ENCODE measurements at regions not wholly inside any gene's neighbourhood (a gene's known extent, or its start where the extent isn't known, plus 50 kb on each side); places are given as distances from the start of the nearest gene placed in this dataset.

DNA sequence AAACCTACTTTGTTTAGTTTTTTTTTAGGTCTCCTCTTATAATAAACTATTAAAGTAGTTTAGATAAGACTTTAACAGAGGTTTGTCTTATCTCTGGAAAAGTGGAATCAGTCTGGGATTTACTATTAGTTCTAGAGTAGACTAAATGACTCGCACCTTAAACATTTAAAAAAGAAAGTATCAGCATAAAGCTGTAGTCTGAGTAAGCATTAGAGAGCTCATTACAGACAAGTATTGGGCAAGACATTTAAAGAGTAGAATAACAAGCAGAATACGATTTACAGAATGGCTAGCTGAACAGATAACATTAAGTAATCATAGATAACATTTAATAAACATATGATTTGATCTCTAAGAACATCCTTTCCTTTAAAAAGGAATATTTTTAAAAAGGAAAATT lies 226.0 kb upstream of the DMAC1 start:
- no peak overlapping the region for H3K27ac Mint-ChIP-seq (ENCODE audit: unreplicated experiment)
- DNase-seq: no peak
- H3K9me3 Mint-ChIP-seq (ENCODE audit: unreplicated experiment): peaks cover 2% of the 10 kb centered on the region
- no peaks in the 10 kb centered on the region for H3K27me3 Mint-ChIP-seq (ENCODE audit: unreplicated experiment)
- H3K36me3 Mint-ChIP-seq (ENCODE audit: unreplicated experiment): peaks cover 7% of the 10 kb centered on the region
- TF ChIP-seq, protein P1, sequence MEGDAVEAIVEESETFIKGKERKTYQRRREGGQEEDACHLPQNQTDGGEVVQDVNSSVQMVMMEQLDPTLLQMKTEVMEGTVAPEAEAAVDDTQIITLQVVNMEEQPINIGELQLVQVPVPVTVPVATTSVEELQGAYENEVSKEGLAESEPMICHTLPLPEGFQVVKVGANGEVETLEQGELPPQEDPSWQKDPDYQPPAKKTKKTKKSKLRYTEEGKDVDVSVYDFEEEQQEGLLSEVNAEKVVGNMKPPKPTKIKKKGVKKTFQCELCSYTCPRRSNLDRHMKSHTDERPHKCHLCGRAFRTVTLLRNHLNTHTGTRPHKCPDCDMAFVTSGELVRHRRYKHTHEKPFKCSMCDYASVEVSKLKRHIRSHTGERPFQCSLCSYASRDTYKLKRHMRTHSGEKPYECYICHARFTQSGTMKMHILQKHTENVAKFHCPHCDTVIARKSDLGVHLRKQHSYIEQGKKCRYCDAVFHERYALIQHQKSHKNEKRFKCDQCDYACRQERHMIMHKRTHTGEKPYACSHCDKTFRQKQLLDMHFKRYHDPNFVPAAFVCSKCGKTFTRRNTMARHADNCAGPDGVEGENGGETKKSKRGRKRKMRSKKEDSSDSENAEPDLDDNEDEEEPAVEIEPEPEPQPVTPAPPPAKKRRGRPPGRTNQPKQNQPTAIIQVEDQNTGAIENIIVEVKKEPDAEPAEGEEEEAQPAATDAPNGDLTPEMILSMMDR (IDR thresholded peaks at IDR 0.05; ENCODE audit: partially characterized antibody, unreplicated experiment): no peak
- no peaks in the 10 kb centered on the region for H3K4me1 Mint-ChIP-seq (ENCODE audit: low read depth, unreplicated experiment)
- H3K4me3 Mint-ChIP-seq (ENCODE audit: unreplicated experiment): no peak overlapping the region

DNA sequence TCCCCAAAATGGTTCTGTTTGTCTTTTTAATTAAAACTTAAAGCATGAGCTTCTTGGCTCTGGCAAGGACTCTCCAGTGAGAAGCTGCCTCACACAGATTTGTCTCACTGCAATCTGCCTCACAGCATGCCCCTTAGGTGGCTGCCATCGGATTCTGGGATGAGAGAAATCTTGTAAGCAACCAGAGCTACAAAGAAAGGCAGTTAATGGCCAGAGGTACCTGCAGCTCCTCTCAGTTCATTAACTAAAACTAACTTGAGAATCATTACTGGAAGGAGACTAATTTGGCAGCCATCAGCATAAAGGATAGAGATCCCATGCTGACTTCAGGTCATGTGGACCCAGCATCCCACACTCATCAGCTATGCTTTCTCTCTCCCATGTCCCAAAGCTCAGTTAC lies 220.6 kb upstream of the DMAC1 start:
- H3K4me3 Mint-ChIP-seq (ENCODE audit: unreplicated experiment): no peak overlapping the region
- H3K36me3 Mint-ChIP-seq (ENCODE audit: unreplicated experiment): peaks cover 7% of the 10 kb centered on the region
- H3K27ac Mint-ChIP-seq (ENCODE audit: unreplicated experiment): no peak overlapping the region
- no peaks in the 10 kb centered on the region for H3K27me3 Mint-ChIP-seq (ENCODE audit: unreplicated experiment)
- TF ChIP-seq, protein P1 (IDR thresholded peaks at IDR 0.05; ENCODE audit: partially characterized antibody, unreplicated experiment): no peak
- no peaks in the 10 kb centered on the region for H3K4me1 Mint-ChIP-seq (ENCODE audit: low read depth, unreplicated experiment)
- H3K9me3 Mint-ChIP-seq (ENCODE audit: unreplicated experiment): peaks cover 2% of the 10 kb centered on the region
- DNase-seq: no peak

DNA sequence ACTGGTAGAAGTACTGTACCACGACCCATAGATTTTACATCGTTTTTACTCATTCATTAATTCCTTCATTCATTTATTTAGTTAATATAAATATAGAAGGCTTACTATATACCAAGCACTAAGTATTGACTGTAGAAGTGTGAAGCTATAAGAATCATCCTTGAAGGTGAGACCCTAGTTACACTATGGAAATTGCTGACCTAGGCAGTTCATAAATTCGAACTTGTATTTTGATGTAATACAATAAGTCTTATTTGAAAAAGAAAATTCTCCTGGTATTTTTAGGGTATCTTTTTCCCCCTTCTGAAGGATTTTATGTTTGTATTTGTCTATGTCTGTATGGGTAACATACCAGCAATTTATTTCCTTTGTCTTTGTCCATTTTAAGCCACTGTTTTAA lies 220.1 kb upstream of the DMAC1 start:
- no peaks in the 10 kb centered on the region for H3K27me3 Mint-ChIP-seq (ENCODE audit: unreplicated experiment)
- peaks cover 2% of the 10 kb centered on the region for H3K9me3 Mint-ChIP-seq (ENCODE audit: unreplicated experiment)
- TF ChIP-seq, protein P1 (IDR thresholded peaks at IDR 0.05; ENCODE audit: partially characterized antibody, unreplicated experiment): no peak
- no peak overlapping the region for H3K4me3 Mint-ChIP-seq (ENCODE audit: unreplicated experiment)
- H3K36me3 Mint-ChIP-seq (ENCODE audit: unreplicated experiment): peaks cover 7% of the 10 kb centered on the region
- H3K27ac Mint-ChIP-seq (ENCODE audit: unreplicated experiment): no peak overlapping the region
- no peaks in the 10 kb centered on the region for H3K4me1 Mint-ChIP-seq (ENCODE audit: low read depth, unreplicated experiment)
- DNase-seq: no peak

DNA sequence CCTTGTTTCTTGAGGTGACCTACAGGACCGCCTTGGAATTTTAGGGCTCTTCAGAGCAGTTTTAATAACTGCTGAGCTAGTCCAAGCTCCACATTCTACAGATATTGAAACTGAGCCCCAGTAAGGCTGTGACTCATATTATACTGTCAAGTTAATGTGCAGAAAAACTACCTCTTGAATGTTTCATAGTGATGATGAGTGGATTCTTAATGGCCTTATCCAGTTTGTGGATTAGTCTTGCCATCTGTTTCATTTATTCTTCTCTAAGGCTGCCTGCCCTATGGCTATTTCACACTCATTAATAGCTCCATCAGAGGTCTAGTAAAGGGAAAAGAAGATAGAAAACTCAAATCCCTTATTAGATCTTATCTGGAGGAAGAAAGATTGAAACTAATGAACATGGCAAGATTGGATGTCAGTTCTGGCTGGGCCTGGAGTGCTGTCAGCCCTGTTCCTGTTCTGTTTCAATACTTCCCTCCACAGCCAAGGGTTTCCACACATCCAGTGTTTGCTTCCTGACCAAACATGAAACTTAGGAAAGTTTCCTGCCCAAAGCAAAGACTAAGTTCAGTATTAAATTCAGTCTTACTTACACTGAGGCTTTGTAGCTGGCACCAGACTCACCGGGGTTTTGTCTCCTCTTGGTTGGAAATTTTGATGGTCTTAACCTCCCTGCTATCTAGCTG lies 215.6 kb upstream of the DMAC1 start:
- no peak overlapping the region for H3K4me3 Mint-ChIP-seq (ENCODE audit: unreplicated experiment)
- no peaks in the 10 kb centered on the region for H3K9me3 Mint-ChIP-seq (ENCODE audit: unreplicated experiment)
- no peaks in the 10 kb centered on the region for H3K27me3 Mint-ChIP-seq (ENCODE audit: unreplicated experiment)
- no peaks in the 10 kb centered on the region for H3K36me3 Mint-ChIP-seq (ENCODE audit: unreplicated experiment)
- H3K27ac Mint-ChIP-seq (ENCODE audit: unreplicated experiment): no peak overlapping the region
- DNase-seq: no peak
- H3K4me1 Mint-ChIP-seq (ENCODE audit: low read depth, unreplicated experiment): no peaks in the 10 kb centered on the region
- TF ChIP-seq, protein P1 (IDR thresholded peaks at IDR 0.05; ENCODE audit: partially characterized antibody, unreplicated experiment): no peak

DNA sequence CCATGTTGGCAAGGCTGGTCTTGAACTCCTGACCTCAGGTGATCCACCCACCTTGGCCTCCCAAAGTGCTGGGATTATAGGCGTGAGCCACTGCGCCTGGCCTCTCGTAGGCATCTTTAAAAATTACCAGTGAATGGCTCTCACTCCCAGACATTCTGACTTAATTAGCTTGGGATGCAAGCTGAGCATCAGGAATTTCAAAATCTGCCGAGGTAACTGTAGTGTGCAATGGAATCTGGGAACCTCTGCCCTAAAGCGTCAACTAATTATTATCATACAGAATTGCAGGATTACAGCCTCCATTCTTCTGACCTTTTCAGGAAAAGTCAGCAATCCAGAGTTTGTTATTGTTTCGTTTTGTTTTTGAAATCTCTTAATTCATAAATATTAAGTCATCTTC lies 213.4 kb upstream of the DMAC1 start:
- H3K4me1 Mint-ChIP-seq (ENCODE audit: low read depth, unreplicated experiment): no peaks in the 10 kb centered on the region
- no peak overlapping the region for H3K4me3 Mint-ChIP-seq (ENCODE audit: unreplicated experiment)
- TF ChIP-seq, protein P1 (IDR thresholded peaks at IDR 0.05; ENCODE audit: partially characterized antibody, unreplicated experiment): no peak
- H3K9me3 Mint-ChIP-seq (ENCODE audit: unreplicated experiment): peaks cover 2% of the 10 kb centered on the region
- DNase-seq: no peak
- no peaks in the 10 kb centered on the region for H3K27me3 Mint-ChIP-seq (ENCODE audit: unreplicated experiment)
- H3K27ac Mint-ChIP-seq (ENCODE audit: unreplicated experiment): no peak overlapping the region
- H3K36me3 Mint-ChIP-seq (ENCODE audit: unreplicated experiment): peaks cover 8% of the 10 kb centered on the region

Data from glutamatergic neuron (in vitro differentiated cells).